SHP77 (cell line): ENCODE measurements at regions not wholly inside any gene's neighbourhood (a gene's known extent, or its start where the extent isn't known, plus 50 kb on each side); places are given as distances from the start of the nearest gene placed in this dataset.
"Not testable (repeated sequence)": the region's sequence is repeated elsewhere in the genome, so short reads cannot be mapped to it uniquely, and the experiment has no call there.

ENCODE experiments used
- DNase-seq, 2 experiments: peaks; one replicate each; lab custom pipeline; 2025; lab: John Stamatoyannopoulos, UW

DNA sequence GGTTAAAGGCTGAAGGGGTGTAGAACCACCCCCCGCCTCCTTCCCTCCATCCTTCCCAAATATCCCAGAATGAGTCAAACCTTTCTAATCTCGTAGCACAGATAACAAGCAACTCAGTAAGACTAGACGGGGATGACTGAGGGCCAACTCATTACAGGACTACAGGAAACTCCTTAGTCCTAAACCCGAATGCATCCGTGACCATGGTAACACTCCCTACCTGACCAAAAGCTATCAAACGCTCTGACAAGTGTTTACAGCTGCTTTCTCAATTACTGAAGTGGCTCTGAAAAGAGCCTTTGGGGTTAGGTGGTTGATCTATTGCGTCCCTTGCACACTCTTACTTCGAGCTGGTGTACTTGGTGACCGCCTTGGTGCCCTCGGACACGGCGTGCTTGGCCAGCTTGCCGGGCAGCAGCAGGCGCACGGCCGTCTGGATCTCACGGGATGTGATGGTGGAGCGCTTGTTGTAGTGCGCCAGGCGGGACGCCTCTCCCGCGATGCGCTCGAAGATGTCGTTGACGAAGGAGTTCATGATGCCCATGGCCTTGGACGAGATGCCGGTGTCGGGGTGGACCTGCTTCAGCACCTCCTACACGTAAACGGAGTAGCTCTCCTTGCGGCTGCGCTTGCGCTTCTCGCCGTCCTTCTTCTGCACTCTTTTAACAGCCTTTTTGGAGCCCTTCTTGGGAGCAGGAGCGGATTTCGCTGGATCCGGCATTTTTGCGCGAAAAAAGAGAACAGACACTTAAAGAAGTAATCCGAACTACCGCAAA lies 67.4 kb downstream of the FAM72B start:
- DNase-seq, result not testable (repeated sequence)

DNA sequence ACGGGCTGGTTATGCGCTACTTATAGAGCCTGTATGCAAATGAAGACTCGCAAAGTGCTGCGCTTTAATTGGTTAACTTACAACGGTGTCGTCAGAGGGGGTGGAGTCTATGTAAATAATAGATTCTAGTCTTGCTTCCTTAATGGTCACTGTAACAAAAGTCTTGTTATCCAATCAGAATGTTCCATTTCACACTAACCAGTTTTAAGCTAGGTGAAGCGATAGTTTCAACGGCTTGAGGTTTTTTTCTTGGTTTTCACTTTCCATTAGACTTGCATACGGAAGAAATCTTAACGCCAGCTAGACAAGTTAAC lies 66.9 kb downstream of the FAM72B start:
- not testable (repeated sequence) for DNase-seq

DNA sequence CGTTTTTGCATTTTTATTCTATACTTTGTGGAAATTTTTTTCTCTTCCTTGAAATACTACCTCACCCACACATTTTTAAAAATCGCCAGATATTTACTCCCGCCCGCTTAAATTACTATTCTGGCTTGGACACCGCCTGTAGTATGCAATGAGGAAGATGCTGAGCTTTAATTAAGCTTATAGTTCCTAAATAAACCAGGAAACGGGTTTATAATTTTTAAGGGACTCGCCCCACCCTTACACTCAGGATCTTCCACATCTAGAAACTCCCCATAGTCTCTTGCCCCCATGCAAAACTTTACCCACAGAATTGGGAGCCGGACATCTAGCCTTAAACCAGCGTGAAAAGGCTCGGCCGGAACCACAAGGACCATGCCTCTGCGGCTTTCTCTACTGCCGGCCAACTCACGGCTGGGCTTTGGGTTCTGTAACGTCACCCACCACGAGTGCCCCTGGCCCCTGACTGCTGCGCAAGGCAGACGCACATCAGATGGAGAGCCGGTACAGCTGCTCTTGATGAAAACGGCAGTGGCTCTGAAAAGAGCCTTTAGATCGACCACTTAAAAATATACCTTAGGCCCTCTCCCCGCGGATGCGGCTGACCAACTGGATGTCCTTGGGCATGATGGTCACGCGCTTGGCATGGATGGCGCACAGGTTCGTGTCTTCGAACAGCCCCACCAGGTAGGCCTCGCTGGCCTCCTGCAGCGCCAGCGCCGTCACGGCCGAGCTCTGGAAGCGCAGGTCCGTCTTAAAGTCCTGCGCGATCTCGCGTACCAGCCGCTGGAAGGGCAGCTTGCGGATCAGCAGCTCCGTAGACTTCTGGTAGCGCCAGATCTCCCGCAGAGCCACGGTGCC lies 66.3 kb downstream of the FAM72B start:
- not testable (repeated sequence) for DNase-seq
